Glutamatergic neuron (in vitro differentiated cells): ENCODE measurements at regions not wholly inside any gene's neighbourhood (a gene's known extent, or its start where the extent isn't known, plus 50 kb on each side); places are given as distances from the start of the nearest gene placed in this dataset.

ENCODE experiments used
- DNase-seq: peaks from one replicate; pipeline ENCODE4 v3.0.0; 2022
- H3K27ac Mint-ChIP-seq: one replicate; pipeline ENCODE4 v1.8.0; 2020; ENCODE audit warnings: mild to moderate bottlenecking, mixed read lengths, inconsistent platforms; ENCODE audit not compliant: unreplicated experiment
- H3K27me3 Mint-ChIP-seq: one replicate; pipeline ENCODE4 v1.8.0; 2020; ENCODE audit warnings: mild to moderate bottlenecking, moderate library complexity, mixed read lengths, inconsistent platforms; ENCODE audit not compliant: unreplicated experiment
- H3K36me3 Mint-ChIP-seq: one replicate; pipeline ENCODE4 v1.8.0; 2020; ENCODE audit warnings: mild to moderate bottlenecking, mixed read lengths, inconsistent platforms; ENCODE audit not compliant: unreplicated experiment
- H3K4me1 Mint-ChIP-seq: one replicate; pipeline ENCODE4 v1.8.0; 2020; ENCODE audit warnings: mild to moderate bottlenecking, low read depth, mixed read lengths, inconsistent platforms; ENCODE audit not compliant: unreplicated experiment
- H3K4me3 Mint-ChIP-seq: one replicate; pipeline ENCODE4 v1.8.0; 2020; ENCODE audit warnings: mild to moderate bottlenecking, mixed read lengths, inconsistent platforms; ENCODE audit not compliant: unreplicated experiment
- H3K9me3 Mint-ChIP-seq: one replicate; pipeline ENCODE4 v1.8.0; 2020; ENCODE audit warnings: mild to moderate bottlenecking, moderate library complexity, mixed read lengths, inconsistent platforms; ENCODE audit not compliant: unreplicated experiment
- CTCF ChIP-seq: fragments of 200-600 bp; sonication (generic); IDR thresholded peaks from one replicate; pipeline ENCODE4 v1.5.0; 2021; ENCODE audit not compliant: partially characterized antibody, unreplicated experiment

GRCh38 chr5:107321906-107322305 is 348.8 kb downstream of the EFNA5 start:
- no peak overlapping the region for H3K27ac Mint-ChIP-seq
- peaks cover 13% of the 10 kb centered on the region for H3K4me1 Mint-ChIP-seq
- no peak overlapping the region for H3K4me3 Mint-ChIP-seq
- no peaks in the 10 kb centered on the region for H3K27me3 Mint-ChIP-seq
- peaks cover 2% of the 10 kb centered on the region for H3K9me3 Mint-ChIP-seq
- H3K36me3 Mint-ChIP-seq: no peaks in the 10 kb centered on the region
- TF ChIP-seq CTCF: no peak
- no peak for DNase-seq

- no peak for DNase-seq
- H3K4me1 Mint-ChIP-seq: peaks cover 13% of the 10 kb centered on the region
- H3K9me3 Mint-ChIP-seq: peaks cover 2% of the 10 kb centered on the region
- H3K4me3 Mint-ChIP-seq: no peak overlapping the region
- H3K27me3 Mint-ChIP-seq: no peaks in the 10 kb centered on the region
- no peaks in the 10 kb centered on the region for H3K36me3 Mint-ChIP-seq
- H3K27ac Mint-ChIP-seq: no peak overlapping the region
- no peak for TF ChIP-seq CTCF
Measured at GRCh38 chr5:107320846-107321245, 349.9 kb downstream of the EFNA5 start.

- H3K4me3 Mint-ChIP-seq: no peak overlapping the region
- H3K36me3 Mint-ChIP-seq: no peaks in the 10 kb centered on the region
Measured at GRCh38 chr5:107320376-107320775, 350.4 kb downstream of the EFNA5 start.

GRCh38 chr5:107319901-107320300 is 350.8 kb downstream of the EFNA5 start:
- no peak for TF ChIP-seq CTCF
- DNase-seq: no peak
- H3K36me3 Mint-ChIP-seq: no peaks in the 10 kb centered on the region
- H3K9me3 Mint-ChIP-seq: peaks cover 2% of the 10 kb centered on the region
- H3K4me3 Mint-ChIP-seq: no peak overlapping the region
- H3K27me3 Mint-ChIP-seq: no peaks in the 10 kb centered on the region
- peaks cover 13% of the 10 kb centered on the region for H3K4me1 Mint-ChIP-seq
- H3K27ac Mint-ChIP-seq: no peak overlapping the region

More at GRCh38 chr5:107320376-107320775, 350.4 kb downstream of the EFNA5 start:
- no peaks in the 10 kb centered on the region for H3K27me3 Mint-ChIP-seq
- no peak for TF ChIP-seq CTCF
- DNase-seq: no peak
- peaks cover 2% of the 10 kb centered on the region for H3K9me3 Mint-ChIP-seq
- peaks cover 13% of the 10 kb centered on the region for H3K4me1 Mint-ChIP-seq
- no peak overlapping the region for H3K27ac Mint-ChIP-seq

GRCh38 chr5:107314330-107314729 is 356.4 kb downstream of the EFNA5 start:
- no peaks in the 10 kb centered on the region for H3K4me1 Mint-ChIP-seq
- H3K27me3 Mint-ChIP-seq: no peaks in the 10 kb centered on the region
- DNase-seq: no peak
- peaks cover 2% of the 10 kb centered on the region for H3K9me3 Mint-ChIP-seq
- no peaks in the 10 kb centered on the region for H3K36me3 Mint-ChIP-seq
- no peak for TF ChIP-seq CTCF
- no peak overlapping the region for H3K4me3 Mint-ChIP-seq
- H3K27ac Mint-ChIP-seq: no peak overlapping the region
